HEK293T (cell line): ENCODE measurements at regions not wholly inside any gene's neighbourhood (a gene's known extent, or its start where the extent isn't known, plus 50 kb on each side); places are given as distances from the start of the nearest gene placed in this dataset.

Source experiments
- ARNT ChIP-seq: fragments of 450-650 bp; IDR thresholded peaks from 2 replicates; pipeline ENCODE4 v1.6.1; 2017; ENCODE audit warnings: mild to moderate bottlenecking
- BHLHE40 ChIP-seq: fragments of 450-650 bp; IDR thresholded peaks from 2 replicates; pipeline ENCODE4 v1.6.1; 2016; ENCODE audit warnings: mild to moderate bottlenecking, moderate library complexity, borderline replicate concordance
- ELF4 ChIP-seq: fragments of 450-650 bp; IDR thresholded peaks from 2 replicates; pipeline ENCODE4 v1.6.1; 2017; ENCODE audit warnings: antibody characterized with exemption
- FOXA1 ChIP-seq: fragments of 450-650 bp; IDR thresholded peaks from 2 replicates; pipeline ENCODE4 v1.6.1; 2016; ENCODE audit warnings: mild to moderate bottlenecking
- FOXM1 ChIP-seq: fragments of 450-650 bp; IDR thresholded peaks from 2 replicates; pipeline ENCODE4 v1.6.1; 2017; ENCODE audit warnings: mild to moderate bottlenecking, borderline replicate concordance
- HDGF ChIP-seq: fragments of 450-650 bp; IDR thresholded peaks from 2 replicates; pipeline ENCODE4 v1.6.1; 2017; ENCODE audit warnings: antibody characterized with exemption, borderline replicate concordance
- L3MBTL2 ChIP-seq: fragments of 450-650 bp; conservative IDR thresholded peaks from 2 replicates; pipeline ENCODE4 v1.6.1; 2016; ENCODE audit warnings: mild to moderate bottlenecking
- SP1 ChIP-seq: fragments of 450-650 bp; IDR thresholded peaks from 2 replicates; pipeline ENCODE4 v1.6.1; 2017
- TARDBP ChIP-seq: fragments of 450-650 bp; IDR thresholded peaks from 2 replicates; pipeline ENCODE4 v1.6.1; 2016

- no peak for TF ChIP-seq ELF4
- no peak for TF ChIP-seq BHLHE40
- TF ChIP-seq ARNT: no peak
- TF ChIP-seq SP1: no peak
- TF ChIP-seq FOXM1: no peak
- TF ChIP-seq TARDBP: no peak
- TF ChIP-seq FOXA1: no peak
- no peak for TF ChIP-seq HDGF
- no peak for TF ChIP-seq L3MBTL2
Observed at GRCh38 chr2:7665880-7666279, 748.7 kb downstream of the RNF144A start.
